ENCODE measurements at regions not wholly inside any gene's neighbourhood (a gene's known extent, or its start where the extent isn't known, plus 50 kb on each side); places are given as distances from the start of the nearest gene placed in this dataset.

DNA sequence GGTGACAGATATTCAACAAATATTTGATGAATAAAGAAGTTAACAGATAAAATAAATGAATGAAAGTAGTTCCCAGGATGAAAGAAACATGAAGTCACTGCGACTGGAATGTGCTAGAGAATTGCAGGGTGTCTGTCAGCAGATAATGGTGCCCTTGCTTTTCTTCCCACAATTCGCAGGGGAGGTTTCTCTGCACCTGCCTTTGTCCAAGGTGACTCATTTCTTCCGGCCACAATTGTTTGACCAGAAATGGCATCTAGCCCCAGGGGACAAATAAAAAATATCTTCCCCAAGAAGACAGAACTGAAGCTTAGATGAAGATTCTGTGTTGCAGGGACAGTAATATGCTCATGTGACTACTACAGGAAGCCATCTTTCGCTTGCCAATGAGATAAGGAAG, 316.1 kb upstream of the TBX3 start:
- Mint-ChIP-seq H3K4me1 (ENCODE audit: low read depth) (peaks cover 8% of the 10 kb centered on the region), H3K27me3 (peaks cover 29% of the 10 kb centered on the region), H3K9me3 (ENCODE audit: low read depth) (peaks cover 5% of the 10 kb centered on the region), H3K36me3 (ENCODE audit: insufficient read depth) (no peaks in the 10 kb centered on the region), H3K4me3 (ENCODE audit: low read depth) (no peak overlapping the region), H3K27ac (no peak overlapping the region)
- DNase-seq (ENCODE audit: low spot score, unreplicated experiment), result no peak
- TF ChIP-seq CTCF (IDR thresholded peaks at IDR 0.05; ENCODE audit: unreplicated experiment), result no peak

- H3K27ac Mint-ChIP-seq, result no peak overlapping the region
- no peak for DNase-seq (ENCODE audit: low spot score, unreplicated experiment)
- H3K9me3 Mint-ChIP-seq (ENCODE audit: low read depth), result peaks cover 5% of the 10 kb centered on the region
- TF ChIP-seq CTCF (IDR thresholded peaks at IDR 0.05; ENCODE audit: unreplicated experiment), result no peak
- peaks cover 8% of the 10 kb centered on the region for H3K4me1 Mint-ChIP-seq (ENCODE audit: low read depth)
- no peak overlapping the region for H3K4me3 Mint-ChIP-seq (ENCODE audit: low read depth)
- H3K36me3 Mint-ChIP-seq (ENCODE audit: insufficient read depth), result no peaks in the 10 kb centered on the region
- H3K27me3 Mint-ChIP-seq, result peaks cover 23% of the 10 kb centered on the region
Observed at GRCh38 chr12:114998750-114999128, 314.8 kb upstream of the TBX3 start.

GRCh38 chr12:114998118-114998749, 314.3 kb upstream of the TBX3 start:
- no peak for DNase-seq (ENCODE audit: low spot score, unreplicated experiment)
- H3K27me3 Mint-ChIP-seq, result peaks cover 18% of the 10 kb centered on the region
- H3K4me3 Mint-ChIP-seq (ENCODE audit: low read depth), result no peak overlapping the region
- H3K9me3 Mint-ChIP-seq (ENCODE audit: low read depth), result peaks cover 5% of the 10 kb centered on the region
- H3K36me3 Mint-ChIP-seq (ENCODE audit: insufficient read depth), result no peaks in the 10 kb centered on the region
- H3K27ac Mint-ChIP-seq, result no peak overlapping the region
- H3K4me1 Mint-ChIP-seq (ENCODE audit: low read depth), result peaks cover 8% of the 10 kb centered on the region
- TF ChIP-seq CTCF (IDR thresholded peaks at IDR 0.05; ENCODE audit: unreplicated experiment), result no peak

- peaks cover 4% of the 10 kb centered on the region for H3K4me1 Mint-ChIP-seq (ENCODE audit: low read depth)
- H3K9me3 Mint-ChIP-seq (ENCODE audit: low read depth), result peaks cover 5% of the 10 kb centered on the region
- H3K27me3 Mint-ChIP-seq, result peaks cover 10% of the 10 kb centered on the region
- H3K27ac Mint-ChIP-seq, result no peak overlapping the region
- no peak for TF ChIP-seq CTCF (IDR thresholded peaks at IDR 0.05; ENCODE audit: unreplicated experiment)
- no peaks in the 10 kb centered on the region for H3K36me3 Mint-ChIP-seq (ENCODE audit: insufficient read depth)
- no peak for DNase-seq (ENCODE audit: low spot score, unreplicated experiment)
- H3K4me3 Mint-ChIP-seq (ENCODE audit: low read depth), result no peak overlapping the region
Observed at GRCh38 chr12:114996382-114996781, 312.4 kb upstream of the TBX3 start.

DNA sequence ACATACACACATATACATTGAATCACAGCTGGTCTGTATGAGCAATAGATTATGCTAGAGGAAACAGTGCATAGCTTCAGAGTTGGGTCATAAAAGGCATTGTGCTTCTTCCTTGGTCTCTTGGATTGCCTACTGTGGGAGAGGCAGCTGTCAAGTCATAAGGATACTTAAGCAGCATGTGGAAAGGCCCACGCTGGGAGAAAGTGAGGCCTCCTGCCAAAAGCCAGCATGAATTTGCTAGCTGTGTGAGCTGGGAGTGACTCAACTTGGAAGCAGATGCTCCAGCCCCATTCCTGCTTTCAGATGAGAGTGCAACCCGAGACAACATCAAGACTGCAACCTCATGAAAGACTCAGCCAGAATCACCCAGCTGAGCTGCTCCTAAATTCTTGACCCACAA, 311.9 kb upstream of the TBX3 start:
- no peak for DNase-seq (ENCODE audit: low spot score, unreplicated experiment)
- H3K27me3 Mint-ChIP-seq, result peaks cover 10% of the 10 kb centered on the region
- H3K9me3 Mint-ChIP-seq (ENCODE audit: low read depth), result peaks cover 5% of the 10 kb centered on the region
- peaks cover 4% of the 10 kb centered on the region for H3K4me1 Mint-ChIP-seq (ENCODE audit: low read depth)
- TF ChIP-seq CTCF (IDR thresholded peaks at IDR 0.05; ENCODE audit: unreplicated experiment), result no peak
- H3K27ac Mint-ChIP-seq, result no peak overlapping the region
- no peaks in the 10 kb centered on the region for H3K36me3 Mint-ChIP-seq (ENCODE audit: insufficient read depth)
- no peak overlapping the region for H3K4me3 Mint-ChIP-seq (ENCODE audit: low read depth)
